HuH-7 (cell line): ENCODE measurements at regions not wholly inside any gene's neighbourhood (a gene's known extent, or its start where the extent isn't known, plus 50 kb on each side); places are given as distances from the start of the nearest gene placed in this dataset.

Experiments used
- DNase-seq: peaks from one replicate; pipeline ENCODE4 v3.0.0; 2011; ENCODE audit warnings: low spot score

GRCh38 chr17:12530161-12530560 lies 135.5 kb upstream of the MYOCD start:
- no peak for DNase-seq

- DNase-seq: no peak
Observed at GRCh38 chr17:12536021-12536420, 129.7 kb upstream of the MYOCD start.

- DNase-seq: no peak
Observed at GRCh38 chr17:12536472-12536871, 129.2 kb upstream of the MYOCD start.

GRCh38 chr17:12537436-12537835 lies 128.3 kb upstream of the MYOCD start:
- DNase-seq: no peak

GRCh38 chr17:12538003-12538402 lies 127.7 kb upstream of the MYOCD start:
- no peak for DNase-seq

GRCh38 chr17:12545877-12546513 lies 119.7 kb upstream of the MYOCD start:
- peak; percentile 28 for DNase-seq

GRCh38 chr17:12546983-12547382 lies 118.7 kb upstream of the MYOCD start:
- no peak for DNase-seq

GRCh38 chr17:12547831-12548230 lies 117.9 kb upstream of the MYOCD start:
- no peak for DNase-seq

GRCh38 chr17:12548558-12548957 lies 117.1 kb upstream of the MYOCD start:
- DNase-seq: no peak

GRCh38 chr17:12549499-12550041 lies 116.1 kb upstream of the MYOCD start:
- no peak for DNase-seq

- no peak for DNase-seq
Observed at GRCh38 chr17:12553625-12554024, 112.1 kb upstream of the MYOCD start.

- no peak for DNase-seq
Observed at GRCh38 chr17:12554251-12554650, 111.4 kb upstream of the MYOCD start.

GRCh38 chr17:12566291-12566690 lies 99.4 kb upstream of the MYOCD start:
- no peak for DNase-seq

GRCh38 chr17:12567077-12568053 lies 98.3 kb upstream of the MYOCD start:
- no peak for DNase-seq

- no peak for DNase-seq
Observed at GRCh38 chr17:12568358-12569251, 97.1 kb upstream of the MYOCD start.

- no peak for DNase-seq
Observed at GRCh38 chr17:12571606-12572005, 94.1 kb upstream of the MYOCD start.

GRCh38 chr17:12574525-12574924 lies 91.2 kb upstream of the MYOCD start:
- DNase-seq: no peak

GRCh38 chr17:12575641-12576040 lies 90.0 kb upstream of the MYOCD start:
- no peak for DNase-seq

GRCh38 chr17:12579288-12579687 lies 86.4 kb upstream of the MYOCD start:
- no peak for DNase-seq

- no peak for DNase-seq
Observed at GRCh38 chr17:12580640-12581039, 85.0 kb upstream of the MYOCD start.

GRCh38 chr17:12584727-12585126 lies 81.0 kb upstream of the MYOCD start:
- no peak for DNase-seq

- no peak for DNase-seq
Observed at GRCh38 chr17:12588531-12588930, 77.2 kb upstream of the MYOCD start.
